ENCODE measurements at regions not wholly inside any gene's neighbourhood (a gene's known extent, or its start where the extent isn't known, plus 50 kb on each side); places are given as distances from the start of the nearest gene placed in this dataset.

- no peaks in the 10 kb centered on the region for H3K9me3 Mint-ChIP-seq
- no peak overlapping the region for H3K4me3 Mint-ChIP-seq
- H3K36me3 Mint-ChIP-seq (ENCODE audit: low read depth) = no peaks in the 10 kb centered on the region
- no peaks in the 10 kb centered on the region for H3K4me1 Mint-ChIP-seq (ENCODE audit: low read depth)
- H3K27ac Mint-ChIP-seq = no peak overlapping the region
- DNase-seq = no peak
- CTCF ChIA-PET = no interaction called here
- intact Hi-C loops (cut with micrococcal nuclease) = no loop called here
- H3K27me3 Mint-ChIP-seq (ENCODE audit: low read depth) = peaks cover 5% of the 10 kb centered on the region
These were observed 1247.1 kb downstream of the BRD1 start for GRCh38 chr22:48580481-48580970.

- intact Hi-C loops (cut with micrococcal nuclease) = no loop called here
- H3K27me3 Mint-ChIP-seq (ENCODE audit: low read depth) = peaks cover 5% of the 10 kb centered on the region
- no peak overlapping the region for H3K27ac Mint-ChIP-seq
- no peaks in the 10 kb centered on the region for H3K36me3 Mint-ChIP-seq (ENCODE audit: low read depth)
- CTCF ChIA-PET = no interaction called here
- no peaks in the 10 kb centered on the region for H3K9me3 Mint-ChIP-seq
- H3K4me1 Mint-ChIP-seq (ENCODE audit: low read depth) = no peaks in the 10 kb centered on the region
- no peak overlapping the region for H3K4me3 Mint-ChIP-seq
- no peak for DNase-seq
These were observed 1247.8 kb downstream of the BRD1 start for GRCh38 chr22:48579928-48580309.

- no peak for DNase-seq
- peaks cover 2% of the 10 kb centered on the region for H3K4me1 Mint-ChIP-seq (ENCODE audit: low read depth)
- H3K27ac Mint-ChIP-seq = no peak overlapping the region
- CTCF ChIA-PET = no interaction called here
- no peaks in the 10 kb centered on the region for H3K9me3 Mint-ChIP-seq
- H3K27me3 Mint-ChIP-seq (ENCODE audit: low read depth) = peaks cover 11% of the 10 kb centered on the region
- H3K4me3 Mint-ChIP-seq = no peak overlapping the region
- H3K36me3 Mint-ChIP-seq (ENCODE audit: low read depth) = no peaks in the 10 kb centered on the region
- intact Hi-C loops (cut with micrococcal nuclease) = no loop called here
These were observed 1248.4 kb downstream of the BRD1 start for GRCh38 chr22:48579043-48579927.

GRCh38 chr22:48578138-48579042, 1249.3 kb downstream of the BRD1 start:
- no peak for DNase-seq
- Mint-ChIP-seq H3K4me3 (no peak overlapping the region), H3K27ac (no peak overlapping the region), H3K27me3 (ENCODE audit: low read depth) (peaks cover 20% of the 10 kb centered on the region), H3K9me3 (no peaks in the 10 kb centered on the region), H3K4me1 (ENCODE audit: low read depth) (peaks cover 2% of the 10 kb centered on the region), H3K36me3 (ENCODE audit: low read depth) (no peaks in the 10 kb centered on the region)
- CTCF ChIA-PET = no interaction called here
- intact Hi-C loops (cut with micrococcal nuclease) = no loop called here

GRCh38 chr22:48577691-48578090, 1250.0 kb downstream of the BRD1 start:
- intact Hi-C loops (cut with micrococcal nuclease) = no loop called here
- H3K4me3 Mint-ChIP-seq = no peak overlapping the region
- H3K36me3 Mint-ChIP-seq (ENCODE audit: low read depth) = no peaks in the 10 kb centered on the region
- DNase-seq = no peak
- CTCF ChIA-PET = no interaction called here
- H3K4me1 Mint-ChIP-seq (ENCODE audit: low read depth) = peaks cover 2% of the 10 kb centered on the region
- H3K27ac Mint-ChIP-seq = no peak overlapping the region
- no peaks in the 10 kb centered on the region for H3K9me3 Mint-ChIP-seq
- H3K27me3 Mint-ChIP-seq (ENCODE audit: low read depth) = peaks cover 23% of the 10 kb centered on the region

- Mint-ChIP-seq H3K4me1 (ENCODE audit: low read depth) (peaks cover 2% of the 10 kb centered on the region), H3K4me3 (no peak overlapping the region), H3K9me3 (peaks cover 3% of the 10 kb centered on the region), H3K36me3 (ENCODE audit: low read depth) (no peaks in the 10 kb centered on the region), H3K27ac (no peak overlapping the region), H3K27me3 (ENCODE audit: low read depth) (peaks cover 25% of the 10 kb centered on the region)
- CTCF ChIA-PET = no interaction called here
- intact Hi-C loops (cut with micrococcal nuclease) = no loop called here
- no peak for DNase-seq
These were observed 1250.5 kb downstream of the BRD1 start for GRCh38 chr22:48577014-48577690.

- CTCF ChIA-PET = no interaction called here
- DNase-seq = no peak
- Mint-ChIP-seq H3K36me3 (ENCODE audit: low read depth) (no peaks in the 10 kb centered on the region), H3K4me3 (no peak overlapping the region), H3K9me3 (peaks cover 10% of the 10 kb centered on the region), H3K4me1 (ENCODE audit: low read depth) (peaks cover 2% of the 10 kb centered on the region), H3K27ac (no peak overlapping the region), H3K27me3 (ENCODE audit: low read depth) (peaks cover 25% of the 10 kb centered on the region)
- intact Hi-C loops (cut with micrococcal nuclease) = no loop called here
These were observed 1251.2 kb downstream of the BRD1 start for GRCh38 chr22:48576333-48577013.

- Mint-ChIP-seq H3K4me3 (no peak overlapping the region), H3K27me3 (ENCODE audit: low read depth) (peaks cover 25% of the 10 kb centered on the region), H3K27ac (no peak overlapping the region), H3K4me1 (ENCODE audit: low read depth) (peaks cover 2% of the 10 kb centered on the region), H3K36me3 (ENCODE audit: low read depth) (no peaks in the 10 kb centered on the region), H3K9me3 (peaks cover 13% of the 10 kb centered on the region)
- CTCF ChIA-PET = no interaction called here
- no peak for DNase-seq
- intact Hi-C loops (cut with micrococcal nuclease) = no loop called here
These were observed 1251.9 kb downstream of the BRD1 start for GRCh38 chr22:48575618-48576332.

GRCh38 chr22:48574776-48575617, 1252.7 kb downstream of the BRD1 start:
- DNase-seq = peak; percentile 41
- CTCF ChIA-PET = no interaction called here
- Mint-ChIP-seq H3K4me3 (no peak overlapping the region), H3K27ac (no peak overlapping the region), H3K36me3 (ENCODE audit: low read depth) (peaks cover 2% of the 10 kb centered on the region), H3K9me3 (peaks cover 20% of the 10 kb centered on the region), H3K27me3 (ENCODE audit: low read depth) (peaks cover 25% of the 10 kb centered on the region), H3K4me1 (ENCODE audit: low read depth) (peaks cover 2% of the 10 kb centered on the region)
- intact Hi-C loops (cut with micrococcal nuclease) = no loop called here

GRCh38 chr22:48573766-48574165, 1253.9 kb downstream of the BRD1 start:
- Mint-ChIP-seq H3K4me3 (no peak overlapping the region), H3K36me3 (ENCODE audit: low read depth) (peaks cover 2% of the 10 kb centered on the region), H3K9me3 (peaks cover 23% of the 10 kb centered on the region), H3K27me3 (ENCODE audit: low read depth) (peaks cover 25% of the 10 kb centered on the region), H3K4me1 (ENCODE audit: low read depth) (peaks cover 2% of the 10 kb centered on the region), H3K27ac (no peak overlapping the region)
- intact Hi-C loops (cut with micrococcal nuclease) = no loop called here
- CTCF ChIA-PET = no interaction called here
- no peak for DNase-seq

GRCh38 chr22:48572951-48573350, 1254.7 kb downstream of the BRD1 start:
- H3K27ac Mint-ChIP-seq = no peak overlapping the region
- H3K4me3 Mint-ChIP-seq = no peak overlapping the region
- CTCF ChIA-PET = no interaction called here
- no peak for DNase-seq
- intact Hi-C loops (cut with micrococcal nuclease) = no loop called here
- peaks cover 2% of the 10 kb centered on the region for H3K36me3 Mint-ChIP-seq (ENCODE audit: low read depth)
- H3K9me3 Mint-ChIP-seq = peaks cover 23% of the 10 kb centered on the region
- peaks cover 2% of the 10 kb centered on the region for H3K4me1 Mint-ChIP-seq (ENCODE audit: low read depth)
- H3K27me3 Mint-ChIP-seq (ENCODE audit: low read depth) = peaks cover 30% of the 10 kb centered on the region

Measured in activated naive CD4-positive, alpha-beta T cell treated with anti-CD3 and anti-CD28 coated beads for 36 hours (primary cell).